ENCODE measurements at regions not wholly inside any gene's neighbourhood (a gene's known extent, or its start where the extent isn't known, plus 50 kb on each side); places are given as distances from the start of the nearest gene placed in this dataset.

DNA sequence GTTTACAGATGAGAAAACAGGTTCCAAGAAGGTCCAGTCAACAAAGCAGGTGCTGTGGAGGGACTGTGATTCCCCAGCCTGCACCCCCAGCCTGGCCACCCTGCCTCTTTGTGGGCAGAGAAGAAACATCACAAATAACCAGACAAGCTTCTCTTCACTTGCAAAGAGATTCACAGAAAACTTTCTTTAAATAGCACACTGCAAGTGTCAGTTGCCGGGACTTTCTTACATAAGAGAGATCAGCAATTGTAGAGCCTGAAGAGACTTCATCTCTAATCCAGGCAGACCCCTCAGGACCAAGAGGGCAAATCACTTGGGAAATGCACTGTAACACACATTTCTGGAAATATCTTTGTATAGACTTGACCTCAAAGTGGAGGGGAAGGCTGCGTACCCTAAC lies 207.9 kb upstream of the CHRNA7 start:
- no peak for ATAC-seq
- TF ChIP-seq BCL11A (IDR thresholded peaks at IDR 0.05; ENCODE audit: low read depth, low read length) = no peak
- no peak for TF ChIP-seq EGR1 (IDR thresholded peaks at IDR 0.05; ENCODE audit: borderline replicate concordance in 1 of 2, low read depth in 2 of 2, low read length in 2 of 2)
- no peak for TF ChIP-seq ZNF274 (IDR thresholded peaks at IDR 0.05; ENCODE audit: insufficient read depth, insufficient read length)
- TF ChIP-seq TAF1 (IDR thresholded peaks at IDR 0.05; ENCODE audit: borderline replicate concordance, low read depth, low read length) = no peak
- TF ChIP-seq SUPT20H (IDR thresholded peaks at IDR 0.05; ENCODE audit: borderline replicate concordance, control insufficient read depth, low read depth, low read length) = no peak
- TF ChIP-seq PAX8 (IDR thresholded peaks at IDR 0.05) = no peak
- TF ChIP-seq SREBF1 (IDR thresholded peaks at IDR 0.05; ENCODE audit: low read length) = no peak
- TF ChIP-seq HDAC2 (IDR thresholded peaks at IDR 0.05) = no peak
- no peak for TF ChIP-seq KAT2A (conservative IDR thresholded peaks at IDR 0.05; ENCODE audit: control insufficient read depth, low read depth, low read length)
- TF ChIP-seq, protein P1, sequence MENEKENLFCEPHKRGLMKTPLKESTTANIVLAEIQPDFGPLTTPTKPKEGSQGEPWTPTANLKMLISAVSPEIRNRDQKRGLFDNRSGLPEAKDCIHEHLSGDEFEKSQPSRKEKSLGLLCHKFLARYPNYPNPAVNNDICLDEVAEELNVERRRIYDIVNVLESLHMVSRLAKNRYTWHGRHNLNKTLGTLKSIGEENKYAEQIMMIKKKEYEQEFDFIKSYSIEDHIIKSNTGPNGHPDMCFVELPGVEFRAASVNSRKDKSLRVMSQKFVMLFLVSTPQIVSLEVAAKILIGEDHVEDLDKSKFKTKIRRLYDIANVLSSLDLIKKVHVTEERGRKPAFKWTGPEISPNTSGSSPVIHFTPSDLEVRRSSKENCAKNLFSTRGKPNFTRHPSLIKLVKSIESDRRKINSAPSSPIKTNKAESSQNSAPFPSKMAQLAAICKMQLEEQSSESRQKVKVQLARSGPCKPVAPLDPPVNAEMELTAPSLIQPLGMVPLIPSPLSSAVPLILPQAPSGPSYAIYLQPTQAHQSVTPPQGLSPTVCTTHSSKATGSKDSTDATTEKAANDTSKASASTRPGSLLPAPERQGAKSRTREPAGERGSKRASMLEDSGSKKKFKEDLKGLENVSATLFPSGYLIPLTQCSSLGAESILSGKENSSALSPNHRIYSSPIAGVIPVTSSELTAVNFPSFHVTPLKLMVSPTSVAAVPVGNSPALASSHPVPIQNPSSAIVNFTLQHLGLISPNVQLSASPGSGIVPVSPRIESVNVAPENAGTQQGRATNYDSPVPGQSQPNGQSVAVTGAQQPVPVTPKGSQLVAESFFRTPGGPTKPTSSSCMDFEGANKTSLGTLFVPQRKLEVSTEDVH (IDR thresholded peaks at IDR 0.05; ENCODE audit: low read depth, partially characterized antibody) = no peak
- TF ChIP-seq JUNB (IDR thresholded peaks at IDR 0.05) = no peak
- TF ChIP-seq HDAC6 (IDR thresholded peaks at IDR 0.05; ENCODE audit: unreplicated experiment) = no peak
- FAIRE-seq = no peak
- H3K4me1 ChIP-seq (ENCODE audit: control insufficient read depth, insufficient read depth, low read length) = no peaks in the 10 kb centered on the region
- H3K79me2 ChIP-seq (ENCODE audit: control insufficient read depth, insufficient read depth, low read length) = no peaks in the 10 kb centered on the region
- CTCF ChIA-PET = no interaction called here
- POLR2A ChIA-PET = no interaction called here
- H4K20me1 ChIP-seq (ENCODE audit: control insufficient read depth, insufficient read depth) = no peaks in the 10 kb centered on the region
- no peak overlapping the region for H2AFZ ChIP-seq (ENCODE audit: control insufficient read depth, low read depth, low read length)
- in situ Hi-C loops (cut with MboI) = no loop called here
- WGBS (ENCODE audit: insufficient coverage, insufficient replicate concordance, low lambda C conversion rate, missing lambda C conversion rate) = 93% methylated on average over 2 of the region's 2 CpGs
- intact Hi-C loops (cut with micrococcal nuclease; ENCODE audit: unreplicated experiment) = no loop called here
- no peak for DNase-seq (ENCODE audit: low read depth, low spot score)
- no peak overlapping the region for H3K4me3 ChIP-seq
- no peak overlapping the region for H3K4me2 ChIP-seq (ENCODE audit: control insufficient read depth, insufficient read depth)
- no peaks in the 10 kb centered on the region for H3K27me3 ChIP-seq (replicated peaks in 1 of 2; ENCODE audit: control insufficient read depth in 2 of 2, insufficient read depth in 2 of 2, low read length in 1 of 2)
- no peak overlapping the region for H3K9ac ChIP-seq (ENCODE audit: control insufficient read depth, insufficient read depth, low read length)
- no peaks in the 10 kb centered on the region for H3K36me3 ChIP-seq (ENCODE audit: control insufficient read depth in 2 of 2, insufficient read depth in 2 of 2, low read length in 1 of 2)
- BruUV-seq (replicated peaks) = no TSS peak
- RAD21 ChIA-PET (ENCODE audit: unreplicated experiment) = no interaction called here
- no peak overlapping the region for H3K27ac ChIP-seq (ENCODE audit: control insufficient read depth, insufficient read depth)
- no peaks in the 10 kb centered on the region for H3K9me3 ChIP-seq (replicated peaks; ENCODE audit: control insufficient read depth, insufficient read depth, low read length)
- SMC1A ChIA-PET (ENCODE audit: uncharacterized antibody, unreplicated experiment) = no interaction called here

Measured in GM12878 (cell line).